Vagina (tissue), 2 donors: ENCODE measurements at regions not wholly inside any gene's neighbourhood (a gene's known extent, or its start where the extent isn't known, plus 50 kb on each side); places are given as distances from the start of the nearest gene placed in this dataset.

ENCODE experiments used
- POLR2AphosphoS5 ChIP-seq, 2 donors: sonication (generic); formaldehyde crosslinking; IDR thresholded peaks; one replicate each; pipeline ENCODE4 v1.9.0; 2017; ENCODE audit warnings: antibody characterized with exemption in 2 of 2, mild to moderate bottlenecking in 2 of 2, low read depth in 1 of 2; ENCODE audit not compliant: insufficient read depth in 1 of 2
- TF ChIP-seq, protein P1 (sequence below), 3 experiments: fragments of 450-650 bp in 2 of 3; fragments of 200-600 bp in 1 of 3; sonication (generic) in 1 of 3; IDR thresholded peaks; one replicate each; pipeline ENCODE4 v1.5.1; 2017 to 2019; ENCODE audit warnings: antibody characterized with exemption in 3 of 3, mild to moderate bottlenecking in 2 of 3, moderate library complexity in 2 of 3

DNA sequence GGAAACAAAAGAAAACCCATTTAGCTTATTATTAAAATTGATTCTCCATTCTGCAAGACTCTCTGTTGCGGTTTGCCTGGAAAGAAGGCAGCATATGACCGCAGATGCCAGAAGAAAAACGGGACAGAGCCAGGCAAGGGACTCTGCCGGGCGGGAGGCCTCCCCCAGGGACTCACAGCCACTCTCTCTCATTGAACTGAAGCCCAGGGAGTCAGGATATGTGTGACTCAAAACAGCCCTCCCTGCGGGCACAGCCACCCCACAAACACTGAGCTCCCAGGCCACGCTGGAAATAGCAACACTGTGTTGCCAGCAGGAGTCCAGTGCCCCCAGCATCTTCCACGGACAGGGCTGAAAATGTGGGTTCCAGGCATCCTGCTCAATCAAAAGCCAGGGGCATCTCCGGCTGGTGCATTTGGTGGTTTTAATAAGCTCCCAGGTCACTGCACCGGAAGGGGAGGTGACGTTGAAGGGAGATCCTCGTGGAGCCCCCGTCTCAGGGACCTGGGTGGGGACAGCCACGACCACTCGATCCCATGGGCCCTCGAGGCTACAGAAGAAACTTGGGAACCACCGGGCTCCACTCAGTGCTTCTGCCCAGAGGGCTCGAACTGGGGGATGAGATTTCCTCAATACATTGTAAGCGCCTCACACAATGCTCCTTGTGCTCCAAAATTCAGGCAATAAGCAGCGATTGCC, 624.5 kb downstream of the TBC1D22A start:
- no peak for TF ChIP-seq POLR2AphosphoS5 (IDR thresholded peaks at IDR 0.05; ENCODE audit: insufficient read depth in 1 of 2, low read depth in 1 of 2)
- TF ChIP-seq, protein P1, sequence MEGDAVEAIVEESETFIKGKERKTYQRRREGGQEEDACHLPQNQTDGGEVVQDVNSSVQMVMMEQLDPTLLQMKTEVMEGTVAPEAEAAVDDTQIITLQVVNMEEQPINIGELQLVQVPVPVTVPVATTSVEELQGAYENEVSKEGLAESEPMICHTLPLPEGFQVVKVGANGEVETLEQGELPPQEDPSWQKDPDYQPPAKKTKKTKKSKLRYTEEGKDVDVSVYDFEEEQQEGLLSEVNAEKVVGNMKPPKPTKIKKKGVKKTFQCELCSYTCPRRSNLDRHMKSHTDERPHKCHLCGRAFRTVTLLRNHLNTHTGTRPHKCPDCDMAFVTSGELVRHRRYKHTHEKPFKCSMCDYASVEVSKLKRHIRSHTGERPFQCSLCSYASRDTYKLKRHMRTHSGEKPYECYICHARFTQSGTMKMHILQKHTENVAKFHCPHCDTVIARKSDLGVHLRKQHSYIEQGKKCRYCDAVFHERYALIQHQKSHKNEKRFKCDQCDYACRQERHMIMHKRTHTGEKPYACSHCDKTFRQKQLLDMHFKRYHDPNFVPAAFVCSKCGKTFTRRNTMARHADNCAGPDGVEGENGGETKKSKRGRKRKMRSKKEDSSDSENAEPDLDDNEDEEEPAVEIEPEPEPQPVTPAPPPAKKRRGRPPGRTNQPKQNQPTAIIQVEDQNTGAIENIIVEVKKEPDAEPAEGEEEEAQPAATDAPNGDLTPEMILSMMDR (IDR thresholded peaks at IDR 0.05), result no peak
